Activated naive CD8-positive, alpha-beta T cell treated with anti-CD3 and anti-CD28 coated beads for 36 hours (primary cell): ENCODE measurements at regions not wholly inside any gene's neighbourhood (a gene's known extent, or its start where the extent isn't known, plus 50 kb on each side); places are given as distances from the start of the nearest gene placed in this dataset.
A peak's percentile ranks its signal among the peaks of the same experiment; 100 is the strongest.
"Not testable (repeated sequence)": the region's sequence is repeated elsewhere in the genome, so short reads cannot be mapped to it uniquely, and the experiment has no call there.

Experiments used
- DNase-seq: peaks from one replicate; pipeline ENCODE4 v3.0.0; 2021
- H3K27ac Mint-ChIP-seq: one replicate; pipeline ENCODE4 v1.8.0; 2022; ENCODE audit warnings: mild to moderate bottlenecking, moderate library complexity, mixed read lengths
- H3K27me3 Mint-ChIP-seq: one replicate; pipeline ENCODE4 v1.8.0; 2022; ENCODE audit warnings: mild to moderate bottlenecking, mixed read lengths
- H3K36me3 Mint-ChIP-seq: one replicate; pipeline ENCODE4 v1.8.0; 2021; ENCODE audit warnings: mild to moderate bottlenecking, mixed read lengths
- H3K4me1 Mint-ChIP-seq: one replicate; pipeline ENCODE4 v1.8.0; 2021; ENCODE audit warnings: mixed read lengths
- H3K4me3 Mint-ChIP-seq: one replicate; pipeline ENCODE4 v1.8.0; 2022; ENCODE audit warnings: mild to moderate bottlenecking, moderate library complexity, mixed read lengths
- H3K9me3 Mint-ChIP-seq: one replicate; pipeline ENCODE4 v1.8.0; 2022; ENCODE audit warnings: mixed read lengths

- H3K4me1 Mint-ChIP-seq, result no peaks in the 10 kb centered on the region
- H3K4me3 Mint-ChIP-seq, result no peak overlapping the region
- peaks cover 2% of the 10 kb centered on the region for H3K9me3 Mint-ChIP-seq
- no peak for DNase-seq
- no peaks in the 10 kb centered on the region for H3K36me3 Mint-ChIP-seq
- H3K27ac Mint-ChIP-seq, result no peak overlapping the region
- no peaks in the 10 kb centered on the region for H3K27me3 Mint-ChIP-seq
Observed at GRCh38 chr3:118801899-118802298, 232.7 kb downstream of the IGSF11 start.

GRCh38 chr3:118802325-118803095 lies 232.1 kb downstream of the IGSF11 start:
- Mint-ChIP-seq H3K27me3 (no peaks in the 10 kb centered on the region), H3K36me3 (no peaks in the 10 kb centered on the region), H3K4me1 (no peaks in the 10 kb centered on the region), H3K9me3 (peaks cover 3% of the 10 kb centered on the region), H3K27ac (no peak overlapping the region), H3K4me3 (no peak overlapping the region)
- DNase-seq, result no peak

GRCh38 chr3:118803096-118803476 lies 231.6 kb downstream of the IGSF11 start:
- no peaks in the 10 kb centered on the region for H3K27me3 Mint-ChIP-seq
- H3K9me3 Mint-ChIP-seq, result peaks cover 3% of the 10 kb centered on the region
- H3K4me3 Mint-ChIP-seq, result no peak overlapping the region
- DNase-seq, result no peak
- no peak overlapping the region for H3K27ac Mint-ChIP-seq
- H3K36me3 Mint-ChIP-seq, result no peaks in the 10 kb centered on the region
- no peaks in the 10 kb centered on the region for H3K4me1 Mint-ChIP-seq

GRCh38 chr3:118805007-118805406 lies 229.6 kb downstream of the IGSF11 start:
- H3K4me1 Mint-ChIP-seq, result no peaks in the 10 kb centered on the region
- no peaks in the 10 kb centered on the region for H3K36me3 Mint-ChIP-seq
- H3K27ac Mint-ChIP-seq, result no peak overlapping the region
- no peak for DNase-seq
- no peak overlapping the region for H3K4me3 Mint-ChIP-seq
- H3K27me3 Mint-ChIP-seq, result no peaks in the 10 kb centered on the region
- H3K9me3 Mint-ChIP-seq, result peaks cover 3% of the 10 kb centered on the region

- Mint-ChIP-seq H3K4me1 (no peaks in the 10 kb centered on the region), H3K4me3 (no peak overlapping the region), H3K27ac (no peak overlapping the region), H3K36me3 (no peaks in the 10 kb centered on the region), H3K9me3 (peaks cover 3% of the 10 kb centered on the region), H3K27me3 (peaks cover 6% of the 10 kb centered on the region)
- no peak for DNase-seq
Observed at GRCh38 chr3:118806423-118806822, 228.2 kb downstream of the IGSF11 start.

- H3K9me3 Mint-ChIP-seq, DNase-seq, H3K36me3 Mint-ChIP-seq, H3K27ac Mint-ChIP-seq, H3K4me1 Mint-ChIP-seq, H3K4me3 Mint-ChIP-seq: not testable (repeated sequence)
- peaks cover 11% of the 10 kb centered on the region for H3K27me3 Mint-ChIP-seq
Observed at GRCh38 chr3:118807349-118807748, 227.3 kb downstream of the IGSF11 start.

GRCh38 chr3:118808723-118809122 lies 225.9 kb downstream of the IGSF11 start:
- Mint-ChIP-seq H3K27me3 (peaks cover 11% of the 10 kb centered on the region), H3K4me1 (no peaks in the 10 kb centered on the region), H3K9me3 (peaks cover 3% of the 10 kb centered on the region), H3K4me3 (no peak overlapping the region), H3K27ac (no peak overlapping the region), H3K36me3 (no peaks in the 10 kb centered on the region)
- no peak for DNase-seq

GRCh38 chr3:118809696-118810498 lies 224.7 kb downstream of the IGSF11 start:
- Mint-ChIP-seq H3K27me3 (peaks cover 11% of the 10 kb centered on the region), H3K36me3 (no peaks in the 10 kb centered on the region), H3K27ac (no peak overlapping the region), H3K9me3 (peaks cover 3% of the 10 kb centered on the region), H3K4me3 (no peak overlapping the region), H3K4me1 (no peaks in the 10 kb centered on the region)
- no peak for DNase-seq

- Mint-ChIP-seq H3K4me3 (no peak overlapping the region), H3K9me3 (peaks cover 3% of the 10 kb centered on the region), H3K27me3 (peaks cover 11% of the 10 kb centered on the region), H3K4me1 (no peaks in the 10 kb centered on the region), H3K36me3 (no peaks in the 10 kb centered on the region), H3K27ac (no peak overlapping the region)
- no peak for DNase-seq
Observed at GRCh38 chr3:118810499-118811035, 224.1 kb downstream of the IGSF11 start.

- no peak for DNase-seq
- Mint-ChIP-seq H3K4me1 (no peaks in the 10 kb centered on the region), H3K9me3 (peaks cover 3% of the 10 kb centered on the region), H3K36me3 (no peaks in the 10 kb centered on the region), H3K27ac (no peak overlapping the region), H3K4me3 (no peak overlapping the region), H3K27me3 (peaks cover 11% of the 10 kb centered on the region)
Observed at GRCh38 chr3:118811236-118811732, 223.4 kb downstream of the IGSF11 start.

GRCh38 chr3:118813472-118813871 lies 221.2 kb downstream of the IGSF11 start:
- Mint-ChIP-seq H3K27ac (no peak overlapping the region), H3K36me3 (no peaks in the 10 kb centered on the region), H3K4me3 (no peak overlapping the region), H3K4me1 (peaks cover 3% of the 10 kb centered on the region), H3K9me3 (no peaks in the 10 kb centered on the region), H3K27me3 (peaks cover 18% of the 10 kb centered on the region)
- no peak for DNase-seq

GRCh38 chr3:118817748-118818165 lies 216.9 kb downstream of the IGSF11 start:
- Mint-ChIP-seq H3K9me3 (no peaks in the 10 kb centered on the region), H3K4me3 (no peak overlapping the region), H3K27me3 (peaks cover 7% of the 10 kb centered on the region), H3K36me3 (no peaks in the 10 kb centered on the region), H3K4me1 (peaks cover 3% of the 10 kb centered on the region), H3K27ac (no peak overlapping the region)
- DNase-seq, result peak; percentile 18

- H3K9me3 Mint-ChIP-seq, result no peaks in the 10 kb centered on the region
- peaks cover 3% of the 10 kb centered on the region for H3K4me1 Mint-ChIP-seq
- H3K4me3 Mint-ChIP-seq, result no peak overlapping the region
- peaks cover 7% of the 10 kb centered on the region for H3K27me3 Mint-ChIP-seq
- no peak overlapping the region for H3K27ac Mint-ChIP-seq
- DNase-seq, result no peak
- no peaks in the 10 kb centered on the region for H3K36me3 Mint-ChIP-seq
Observed at GRCh38 chr3:118818386-118818785, 216.3 kb downstream of the IGSF11 start.

GRCh38 chr3:118823626-118824025 lies 211.0 kb downstream of the IGSF11 start:
- Mint-ChIP-seq H3K27me3 (peaks cover 4% of the 10 kb centered on the region), H3K9me3 (no peaks in the 10 kb centered on the region), H3K4me3 (no peak overlapping the region), H3K4me1 (no peaks in the 10 kb centered on the region), H3K36me3 (no peaks in the 10 kb centered on the region), H3K27ac (no peak overlapping the region)
- DNase-seq, result no peak

- H3K9me3 Mint-ChIP-seq, result no peaks in the 10 kb centered on the region
- H3K27me3 Mint-ChIP-seq, result peaks cover 4% of the 10 kb centered on the region
- no peak for DNase-seq
- H3K4me3 Mint-ChIP-seq, result no peak overlapping the region
- no peaks in the 10 kb centered on the region for H3K36me3 Mint-ChIP-seq
- H3K27ac Mint-ChIP-seq, result no peak overlapping the region
- H3K4me1 Mint-ChIP-seq, result no peaks in the 10 kb centered on the region
Observed at GRCh38 chr3:118827446-118827845, 207.2 kb downstream of the IGSF11 start.
